ENCODE measurements at regions not wholly inside any gene's neighbourhood (a gene's known extent, or its start where the extent isn't known, plus 50 kb on each side); places are given as distances from the start of the nearest gene placed in this dataset.

DNA sequence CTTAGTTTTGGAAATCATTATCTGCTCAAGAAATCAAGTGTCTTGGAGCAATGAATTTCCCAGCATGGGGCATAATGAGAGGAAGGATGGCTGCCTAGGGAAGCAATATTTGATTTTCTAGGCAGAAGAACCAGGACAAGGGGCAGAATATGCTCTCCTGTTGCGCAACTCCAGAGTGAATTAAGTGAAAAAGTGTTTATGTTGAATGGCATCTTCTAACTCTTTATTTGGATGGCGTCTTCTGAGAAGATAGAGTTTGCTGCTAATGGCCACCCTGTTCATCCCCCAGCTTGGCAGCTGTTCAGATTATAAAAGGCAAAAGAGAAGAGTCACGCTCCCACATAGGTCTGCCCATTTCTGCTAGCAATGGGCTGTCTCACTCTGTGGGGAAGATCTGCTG, 1278.1 kb downstream of the AACS start:
- Histone ChIP-seq H3K27me3 (ENCODE audit: control insufficient read depth, insufficient read depth, low read length) (no peaks in the 10 kb centered on the region), H3K4me3 (ENCODE audit: low read depth, low read length) (no peak overlapping the region), H3K36me3 (ENCODE audit: control insufficient read depth, insufficient read depth, low read length) (no peaks in the 10 kb centered on the region)
- TF ChIP-seq, protein P1, sequence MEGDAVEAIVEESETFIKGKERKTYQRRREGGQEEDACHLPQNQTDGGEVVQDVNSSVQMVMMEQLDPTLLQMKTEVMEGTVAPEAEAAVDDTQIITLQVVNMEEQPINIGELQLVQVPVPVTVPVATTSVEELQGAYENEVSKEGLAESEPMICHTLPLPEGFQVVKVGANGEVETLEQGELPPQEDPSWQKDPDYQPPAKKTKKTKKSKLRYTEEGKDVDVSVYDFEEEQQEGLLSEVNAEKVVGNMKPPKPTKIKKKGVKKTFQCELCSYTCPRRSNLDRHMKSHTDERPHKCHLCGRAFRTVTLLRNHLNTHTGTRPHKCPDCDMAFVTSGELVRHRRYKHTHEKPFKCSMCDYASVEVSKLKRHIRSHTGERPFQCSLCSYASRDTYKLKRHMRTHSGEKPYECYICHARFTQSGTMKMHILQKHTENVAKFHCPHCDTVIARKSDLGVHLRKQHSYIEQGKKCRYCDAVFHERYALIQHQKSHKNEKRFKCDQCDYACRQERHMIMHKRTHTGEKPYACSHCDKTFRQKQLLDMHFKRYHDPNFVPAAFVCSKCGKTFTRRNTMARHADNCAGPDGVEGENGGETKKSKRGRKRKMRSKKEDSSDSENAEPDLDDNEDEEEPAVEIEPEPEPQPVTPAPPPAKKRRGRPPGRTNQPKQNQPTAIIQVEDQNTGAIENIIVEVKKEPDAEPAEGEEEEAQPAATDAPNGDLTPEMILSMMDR (IDR thresholded peaks at IDR 0.05; ENCODE audit: insufficient read depth, low read length, poor library complexity, severe bottlenecking) = no peak
- DNase-seq (ENCODE audit: low read depth) = no peak

DNA sequence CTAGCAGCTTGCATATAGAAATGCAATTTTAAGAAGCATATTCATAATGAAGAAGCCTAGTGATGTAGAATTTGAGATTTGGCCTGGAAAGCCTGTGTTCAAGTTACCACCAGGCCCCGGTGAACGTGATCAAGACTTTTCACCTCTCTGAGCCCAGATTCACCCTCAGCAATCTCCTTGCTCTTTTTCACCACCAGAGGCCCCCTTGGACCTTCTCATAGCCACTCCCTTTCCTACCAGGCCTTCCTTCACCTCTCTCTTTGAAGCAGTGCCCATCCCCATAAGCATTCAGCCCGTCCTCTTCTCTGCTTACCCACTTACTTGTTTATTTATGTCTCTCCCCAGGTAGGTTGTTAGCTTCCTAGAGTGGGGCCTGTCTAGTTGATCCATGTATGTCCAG, 1280.9 kb downstream of the AACS start:
- DNase-seq (ENCODE audit: low read depth) = no peak
- TF ChIP-seq, protein P1 (IDR thresholded peaks at IDR 0.05; ENCODE audit: insufficient read depth, low read length, poor library complexity, severe bottlenecking) = no peak
- no peaks in the 10 kb centered on the region for H3K36me3 ChIP-seq (ENCODE audit: control insufficient read depth, insufficient read depth, low read length)

DNA sequence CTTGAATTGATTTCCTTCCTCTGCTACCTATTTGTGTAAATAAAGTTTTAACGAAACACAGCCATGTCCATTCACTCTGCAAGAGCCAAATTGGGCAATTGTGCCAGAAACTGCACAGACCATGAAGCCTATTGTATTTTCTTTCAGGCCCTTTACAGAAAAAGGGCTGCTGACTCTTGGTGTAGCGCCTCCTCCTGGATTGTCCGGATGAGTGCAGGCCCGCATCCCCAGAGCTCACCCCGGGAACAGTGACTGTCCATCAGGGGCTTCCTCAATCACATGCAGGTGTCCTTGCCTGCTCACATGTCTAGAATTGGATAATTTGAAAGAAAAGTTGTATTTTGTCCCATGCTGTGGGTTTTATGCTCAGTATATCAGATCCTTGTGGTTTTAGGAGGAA, 1282.2 kb downstream of the AACS start:
- Histone ChIP-seq H3K4me3 (ENCODE audit: low read depth, low read length) (no peak overlapping the region), H3K36me3 (ENCODE audit: control insufficient read depth, insufficient read depth, low read length) (no peaks in the 10 kb centered on the region), H3K27me3 (ENCODE audit: control insufficient read depth, insufficient read depth, low read length) (no peaks in the 10 kb centered on the region)
- TF ChIP-seq, protein P1 (IDR thresholded peaks at IDR 0.05; ENCODE audit: insufficient read depth, low read length, poor library complexity, severe bottlenecking) = peak; percentile 15
- DNase-seq (ENCODE audit: low read depth) = no peak

More for the DNA sequence above, 1280.9 kb downstream of the AACS start:
- Histone ChIP-seq H3K27me3 (ENCODE audit: control insufficient read depth, insufficient read depth, low read length) (no peaks in the 10 kb centered on the region), H3K4me3 (ENCODE audit: low read depth, low read length) (no peak overlapping the region)

DNA sequence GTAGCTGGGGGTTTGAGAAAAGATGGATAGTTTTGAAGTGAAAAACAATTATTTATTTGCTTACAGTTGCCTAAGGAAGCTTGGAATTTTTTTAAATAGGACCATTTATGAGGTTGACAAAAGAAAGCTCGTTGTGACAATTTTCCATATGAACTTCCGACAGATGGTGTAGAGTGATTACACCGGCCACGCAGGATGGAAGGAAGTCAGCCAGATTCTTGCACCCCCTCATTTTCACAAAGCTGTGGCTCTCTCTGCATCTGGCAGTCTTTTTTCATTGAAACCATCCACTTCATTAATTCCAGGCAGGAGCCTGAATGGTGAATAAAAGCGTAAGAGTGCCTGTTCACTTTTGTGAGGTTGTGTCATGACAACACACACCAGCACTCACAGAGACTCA, 1284.1 kb downstream of the AACS start:
- no peak for DNase-seq (ENCODE audit: low read depth)
- no peaks in the 10 kb centered on the region for H3K36me3 ChIP-seq (ENCODE audit: control insufficient read depth, insufficient read depth, low read length)
- TF ChIP-seq, protein P1 (IDR thresholded peaks at IDR 0.05; ENCODE audit: insufficient read depth, low read length, poor library complexity, severe bottlenecking) = no peak
- H3K27me3 ChIP-seq (ENCODE audit: control insufficient read depth, insufficient read depth, low read length) = no peaks in the 10 kb centered on the region
- H3K4me3 ChIP-seq (ENCODE audit: low read depth, low read length) = no peak overlapping the region

DNA sequence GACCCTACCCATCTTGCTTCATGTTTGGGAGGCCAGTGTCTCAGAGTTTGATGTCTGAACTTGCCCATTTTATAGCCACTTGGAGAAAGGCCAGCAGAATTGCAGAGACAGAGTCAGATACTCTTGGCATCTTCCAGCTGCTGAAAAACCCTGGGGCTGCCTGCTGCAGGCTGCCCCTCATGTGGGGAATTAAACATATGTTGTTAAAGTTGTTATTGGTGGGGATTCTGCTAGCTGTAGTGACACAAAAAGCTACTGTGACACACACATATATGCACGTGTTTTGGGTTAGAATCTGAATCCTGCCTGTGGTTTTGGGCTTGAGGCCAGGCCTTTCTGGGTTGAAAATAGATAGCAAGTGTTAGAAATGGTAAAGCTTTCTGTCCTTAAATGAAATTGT, 1288.4 kb downstream of the AACS start:
- DNase-seq (ENCODE audit: low read depth) = no peak
- no peaks in the 10 kb centered on the region for H3K27me3 ChIP-seq (ENCODE audit: control insufficient read depth, insufficient read depth, low read length)
- H3K4me3 ChIP-seq (ENCODE audit: low read depth, low read length) = no peak overlapping the region

DNA sequence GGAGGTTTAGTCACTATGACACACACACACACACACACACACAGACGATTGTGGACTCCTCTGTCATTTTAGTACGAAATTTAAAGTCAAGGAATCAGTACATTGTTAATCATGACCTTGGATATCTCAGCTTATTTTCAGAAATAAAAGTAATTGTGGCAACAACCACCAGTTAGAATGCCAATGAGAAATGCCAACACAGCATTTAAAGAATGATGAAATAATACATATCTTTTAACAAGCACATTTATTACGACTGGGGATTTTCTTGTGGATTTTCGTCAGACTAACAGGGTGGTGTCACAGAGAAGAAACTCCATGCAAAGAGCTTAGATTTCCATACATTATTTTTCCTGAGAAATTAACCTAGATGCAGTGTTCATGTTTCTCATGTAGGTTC, 1289.4 kb downstream of the AACS start:
- DNase-seq (ENCODE audit: low read depth) = no peak
- no peaks in the 10 kb centered on the region for H3K36me3 ChIP-seq (ENCODE audit: control insufficient read depth, insufficient read depth, low read length)

More for the DNA sequence above, 1288.4 kb downstream of the AACS start:
- TF ChIP-seq, protein P1 (IDR thresholded peaks at IDR 0.05; ENCODE audit: insufficient read depth, low read length, poor library complexity, severe bottlenecking) = no peak
- no peaks in the 10 kb centered on the region for H3K36me3 ChIP-seq (ENCODE audit: control insufficient read depth, insufficient read depth, low read length)

More for the DNA sequence above, 1289.4 kb downstream of the AACS start:
- no peaks in the 10 kb centered on the region for H3K27me3 ChIP-seq (ENCODE audit: control insufficient read depth, insufficient read depth, low read length)
- H3K4me3 ChIP-seq (ENCODE audit: low read depth, low read length) = no peak overlapping the region
- TF ChIP-seq, protein P1 (IDR thresholded peaks at IDR 0.05; ENCODE audit: insufficient read depth, low read length, poor library complexity, severe bottlenecking) = no peak
